Right atrium auricular region (tissue), 2 donors: ENCODE measurements at regions not wholly inside any gene's neighbourhood (a gene's known extent, or its start where the extent isn't known, plus 50 kb on each side); places are given as distances from the start of the nearest gene placed in this dataset.
A peak's percentile ranks its signal among the peaks of the same experiment; 100 is the strongest.
"Not testable (repeated sequence)": the region's sequence is repeated elsewhere in the genome, so short reads cannot be mapped to it uniquely, and the experiment has no call there.

ENCODE experiments used
- DNase-seq: peaks from one replicate; pipeline ENCODE4 v3.0.0-alpha.2; 2019; ENCODE audit warnings: low spot score
- H3K27ac ChIP-seq, 2 donors: fragments of 200-600 bp; sonication (generic); 1 replicate in 1 of 2; 2 replicates in 1 of 2; pipeline ENCODE4 v1.5.1; 2016 to 2019
- H3K27me3 ChIP-seq, 2 donors: fragments of 200-600 bp; sonication (generic); one replicate each; pipeline versions ENCODE4 v1.5.1 to v1.6.0; 2017 to 2019
- H3K36me3 ChIP-seq: fragments of 200-600 bp; sonication (generic); one replicate; pipeline ENCODE4 v1.5.1; 2016
- H3K4me1 ChIP-seq, 2 donors: fragments of 200-600 bp; sonication (generic); one replicate each; pipeline versions ENCODE4 v1.5.1 to v1.6.0; 2017 to 2019
- H3K4me3 ChIP-seq, 2 donors: fragments of 200-600 bp; sonication (generic); 1 replicate in 1 of 2; 2 replicates in 1 of 2; pipeline ENCODE4 v1.5.1; 2017 to 2019; ENCODE audit warnings: mild to moderate bottlenecking in 1 of 2, moderate library complexity in 1 of 2
- H3K9me3 ChIP-seq, 2 donors: fragments of 200-600 bp; sonication (generic); one replicate each; pipeline ENCODE4 v1.5.1; 2019
- TF ChIP-seq, protein P1 (sequence below), 2 donors: fragments of 200-600 bp; sonication (generic); IDR thresholded peaks; one replicate each; pipeline ENCODE4 v1.5.1; 2019; ENCODE audit warnings: antibody characterized with exemption in 2 of 2

DNA sequence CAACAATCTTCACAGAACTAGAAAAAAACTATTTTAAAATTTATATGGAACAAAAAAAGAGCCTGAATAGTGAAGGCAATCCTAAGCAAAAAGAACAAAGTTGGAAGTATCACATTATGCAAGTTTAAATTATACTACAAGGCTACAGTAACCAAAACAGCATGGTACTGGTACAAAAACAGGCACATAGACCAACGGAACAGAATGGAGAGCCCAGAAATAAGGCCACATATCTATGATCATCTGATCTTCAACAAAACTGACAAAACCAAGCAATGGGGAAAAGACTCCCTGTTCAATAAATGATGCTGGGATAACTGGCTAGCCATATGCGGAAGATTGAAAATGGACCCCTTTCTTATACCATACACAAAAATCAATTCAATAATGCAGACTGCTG is 74.4 kb upstream of the RTN4 start:
- H3K4me3 ChIP-seq, H3K9me3 ChIP-seq, H3K36me3 ChIP-seq, DNase-seq, H3K27ac ChIP-seq, H3K27me3 ChIP-seq: not testable (repeated sequence)
- peaks cover 0 to 29% of the 10 kb centered on the region in 2 donors for H3K4me1 ChIP-seq

DNA sequence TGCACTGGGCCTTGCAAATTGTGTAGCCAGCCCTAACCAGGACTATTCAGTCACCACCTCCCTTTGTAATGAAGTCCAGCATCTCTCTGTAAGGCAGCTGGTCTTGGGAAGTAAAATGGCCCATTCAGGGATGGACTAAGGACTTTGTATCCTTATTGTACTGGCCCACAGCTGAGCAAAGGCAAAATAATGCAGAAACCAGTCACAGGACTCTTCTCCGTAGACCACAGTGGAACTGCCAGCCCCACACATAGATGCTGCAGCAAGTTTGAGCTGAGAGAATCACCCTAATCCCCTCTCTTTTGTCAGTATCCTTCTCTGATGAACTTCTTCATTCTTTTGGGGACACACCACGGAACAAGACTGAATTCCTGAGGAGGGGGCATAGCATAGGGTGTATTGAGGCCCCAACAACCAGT is 73.6 kb upstream of the RTN4 start:
- peaks cover 0 to 38% of the 10 kb centered on the region in 2 donors for H3K4me1 ChIP-seq
- no peak overlapping the region for H3K27ac ChIP-seq
- no peak for DNase-seq
- no peaks in the 10 kb centered on the region for H3K9me3 ChIP-seq
- TF ChIP-seq, protein P1, sequence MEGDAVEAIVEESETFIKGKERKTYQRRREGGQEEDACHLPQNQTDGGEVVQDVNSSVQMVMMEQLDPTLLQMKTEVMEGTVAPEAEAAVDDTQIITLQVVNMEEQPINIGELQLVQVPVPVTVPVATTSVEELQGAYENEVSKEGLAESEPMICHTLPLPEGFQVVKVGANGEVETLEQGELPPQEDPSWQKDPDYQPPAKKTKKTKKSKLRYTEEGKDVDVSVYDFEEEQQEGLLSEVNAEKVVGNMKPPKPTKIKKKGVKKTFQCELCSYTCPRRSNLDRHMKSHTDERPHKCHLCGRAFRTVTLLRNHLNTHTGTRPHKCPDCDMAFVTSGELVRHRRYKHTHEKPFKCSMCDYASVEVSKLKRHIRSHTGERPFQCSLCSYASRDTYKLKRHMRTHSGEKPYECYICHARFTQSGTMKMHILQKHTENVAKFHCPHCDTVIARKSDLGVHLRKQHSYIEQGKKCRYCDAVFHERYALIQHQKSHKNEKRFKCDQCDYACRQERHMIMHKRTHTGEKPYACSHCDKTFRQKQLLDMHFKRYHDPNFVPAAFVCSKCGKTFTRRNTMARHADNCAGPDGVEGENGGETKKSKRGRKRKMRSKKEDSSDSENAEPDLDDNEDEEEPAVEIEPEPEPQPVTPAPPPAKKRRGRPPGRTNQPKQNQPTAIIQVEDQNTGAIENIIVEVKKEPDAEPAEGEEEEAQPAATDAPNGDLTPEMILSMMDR (IDR thresholded peaks at IDR 0.05), result no peak
- no peaks in the 10 kb centered on the region for H3K36me3 ChIP-seq
- no peak overlapping the region for H3K4me3 ChIP-seq
- H3K27me3 ChIP-seq, result no peaks in the 10 kb centered on the region

- H3K36me3 ChIP-seq, result no peaks in the 10 kb centered on the region
- no peak for DNase-seq
- no peaks in the 10 kb centered on the region for H3K27me3 ChIP-seq
- no peaks in the 10 kb centered on the region for H3K9me3 ChIP-seq
- peak overlapping the region; percentile 77 to 92 for H3K27ac ChIP-seq
- no peak overlapping the region for H3K4me3 ChIP-seq
- H3K4me1 ChIP-seq, result peaks cover 0 to 42% of the 10 kb centered on the region in 2 donors
- TF ChIP-seq, protein P1 (IDR thresholded peaks at IDR 0.05), result peak in 1 of 2 donors; percentile 10
Measured at GRCh38 chr2:55120634-55121359, 70.5 kb upstream of the RTN4 start.

DNA sequence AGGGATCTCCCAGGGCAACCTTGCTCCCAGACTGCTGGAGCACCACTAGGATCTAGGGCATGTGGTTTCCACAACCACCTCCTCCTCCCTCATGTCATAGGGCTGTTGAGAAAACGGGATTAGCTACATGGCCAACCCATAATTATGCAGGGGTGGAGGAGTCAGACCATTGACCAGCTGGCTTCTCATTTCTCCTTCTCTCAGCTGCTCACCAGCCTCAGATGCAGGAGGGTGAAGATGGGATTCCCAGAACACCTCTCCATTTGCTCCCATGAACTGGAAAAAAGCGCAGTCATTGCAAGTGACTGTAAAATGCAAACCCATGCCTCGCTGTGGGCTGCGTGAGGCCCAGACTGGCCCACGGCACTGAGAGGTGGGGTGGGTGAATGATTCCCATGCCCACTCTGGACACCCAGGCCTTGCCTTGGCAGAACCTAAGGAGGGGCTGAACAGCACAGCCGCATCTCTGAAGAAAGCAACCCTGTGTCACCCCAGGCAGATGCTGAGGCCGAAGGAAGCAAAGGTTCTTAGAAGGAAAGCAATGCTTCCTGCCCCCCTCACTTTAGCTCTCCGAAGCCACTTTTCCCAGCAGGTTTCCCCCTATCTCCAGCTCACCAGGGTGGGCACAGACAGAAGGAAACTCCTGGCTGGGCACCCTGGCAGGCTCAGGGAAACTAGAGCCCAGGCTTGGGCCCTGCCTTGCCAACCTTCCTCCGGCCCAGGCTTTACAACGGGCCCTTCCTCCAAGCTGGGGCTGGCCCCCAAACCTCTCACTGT is 69.6 kb upstream of the RTN4 start:
- H3K4me3 ChIP-seq, result no peak overlapping the region
- no peak for DNase-seq
- peaks cover 0 to 42% of the 10 kb centered on the region in 2 donors for H3K4me1 ChIP-seq

GRCh38 chr2:55118643-55119083 is 68.4 kb upstream of the RTN4 start:
- no peak for DNase-seq
- peak overlapping the region in 1 of 2 donors; percentile 92 for H3K27ac ChIP-seq
- H3K9me3 ChIP-seq, result no peaks in the 10 kb centered on the region
- H3K4me1 ChIP-seq, result peaks cover 0 to 42% of the 10 kb centered on the region in 2 donors
- no peak overlapping the region for H3K4me3 ChIP-seq
- TF ChIP-seq, protein P1 (IDR thresholded peaks at IDR 0.05), result no peak
- H3K36me3 ChIP-seq, result no peaks in the 10 kb centered on the region
- no peaks in the 10 kb centered on the region for H3K27me3 ChIP-seq

More for the DNA sequence above, 69.6 kb upstream of the RTN4 start:
- peak overlapping the region; percentile 77 to 92 for H3K27ac ChIP-seq
- H3K27me3 ChIP-seq, result no peaks in the 10 kb centered on the region
- TF ChIP-seq, protein P1 (IDR thresholded peaks at IDR 0.05), result no peak
- no peaks in the 10 kb centered on the region for H3K36me3 ChIP-seq
- no peaks in the 10 kb centered on the region for H3K9me3 ChIP-seq

DNA sequence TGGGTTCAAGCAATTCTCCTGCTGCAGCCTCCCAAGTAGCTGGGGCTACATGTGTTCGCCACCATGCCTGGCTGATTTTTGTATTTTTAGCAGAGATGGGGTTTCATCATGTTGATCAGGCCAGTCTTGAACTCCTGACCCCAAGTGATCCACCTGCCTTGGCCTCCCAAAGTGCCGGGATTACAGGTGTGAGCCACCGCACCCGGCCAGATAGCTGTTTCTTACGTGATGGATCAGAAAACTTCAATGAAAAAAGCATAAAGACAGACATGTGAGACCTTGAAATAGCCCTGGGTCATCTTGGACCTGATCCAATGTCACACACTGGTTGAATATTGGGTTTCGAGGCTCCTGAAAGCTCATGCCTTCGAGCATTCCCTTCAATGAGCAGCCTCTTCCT is 66.7 kb upstream of the RTN4 start:
- Histone ChIP-seq H3K9me3 (no peaks in the 10 kb centered on the region), H3K36me3 (no peaks in the 10 kb centered on the region), H3K4me3 (no peak overlapping the region), H3K27ac (peak overlapping the region in 1 of 2 donors; percentile 18), H3K27me3 (no peaks in the 10 kb centered on the region), H3K4me1 (peaks cover 0 to 51% of the 10 kb centered on the region in 2 donors)
- TF ChIP-seq, protein P1 (IDR thresholded peaks at IDR 0.05), result no peak
- DNase-seq, result peak; percentile 46
